Endothelial cell of umbilical vein (primary cell): ENCODE measurements at regions not wholly inside any gene's neighbourhood (a gene's known extent, or its start where the extent isn't known, plus 50 kb on each side); places are given as distances from the start of the nearest gene placed in this dataset.

ENCODE experiments used
- BruUV-seq: library from RNA; stranded (reverse); fragments of 400-500 nt; replicated peaks from 2 replicates; lab custom pipeline; 2021; lab: Mats Ljungman, UMichigan
- CTCF ChIA-PET: fragments of 300-600, 350-600 bp; sonication (Branson Sonifier 250); formaldehyde crosslinking; loops from one replicate; lab custom pipeline; 2021; ENCODE audit warnings: antibody characterized with exemption, inconsistent platforms; lab: Charles Lee
- POLR2A ChIA-PET: fragments of 300-600, 350-600 bp; sonication (Branson Sonifier 250); formaldehyde crosslinking; loops from one replicate; lab custom pipeline; 2021; ENCODE audit warnings: antibody characterized with exemption, inconsistent platforms; lab: Charles Lee
- DNase-seq: peaks from one replicate; pipeline ENCODE4 v3.0.0-alpha.2; 2011; ENCODE audit warnings: low read depth, low spot score
- FAIRE-seq: peaks from 2 replicates; lab custom pipeline; 2011; peaks lifted over from hg19 to GRCh38; lab: Jason Lieb, UNC
- H2AFZ ChIP-seq: 2 replicates; pipeline ENCODE4 v1.6.0; 2012; ENCODE audit warnings: low read depth, low read length, control low read depth, inconsistent platforms
- H3K27ac ChIP-seq: 2 replicates; pipeline ENCODE4 v1.5.1; 2011; ENCODE audit warnings: low read depth, mild to moderate bottlenecking, control low read depth, low read length, moderate library complexity; ENCODE audit not compliant: insufficient read depth
- H3K27me3 ChIP-seq, 2 experiments: 2 replicates each; pipeline versions ENCODE4 v1.6.0 to v1.6.1; 2011; ENCODE audit warnings: low read length in 2 of 2, mixed read lengths in 1 of 2; ENCODE audit not compliant: control insufficient read depth in 2 of 2, insufficient read depth in 2 of 2
- H3K36me3 ChIP-seq, 2 experiments: 2 replicates in 1 of 2; 3 replicates in 1 of 2; pipeline ENCODE4 v1.5.1; 2011; ENCODE audit warnings: low read length in 2 of 2, mild to moderate bottlenecking in 1 of 2, moderate library complexity in 1 of 2; ENCODE audit not compliant: control insufficient read depth in 2 of 2, insufficient read depth in 2 of 2; ENCODE audit errors: extremely low read depth in 1 of 2
- H3K4me1 ChIP-seq: 3 replicates; pipeline ENCODE4 v1.5.1; 2011; ENCODE audit warnings: mild to moderate bottlenecking, low read length; ENCODE audit not compliant: control insufficient read depth, insufficient read depth; ENCODE audit errors: extremely low read depth
- H3K4me2 ChIP-seq: 2 replicates; pipeline ENCODE4 v1.6.1; 2011; ENCODE audit warnings: low read length, control low read depth, mixed read lengths; ENCODE audit not compliant: insufficient read depth
- H3K4me3 ChIP-seq, 3 experiments: fragments of 200-600 bp in 1 of 3; sonication (generic), shearing (Covaris generic) in 1 of 3; replicated peaks in 1 of 3; 2 replicates each; pipeline ENCODE4 v1.5.1; 2011 to 2016; ENCODE audit warnings: control low read depth in 3 of 3, low read length in 3 of 3, mild to moderate bottlenecking in 2 of 3, inconsistent platforms in 1 of 3, low read depth in 1 of 3, moderate library complexity in 1 of 3; ENCODE audit not compliant: insufficient read depth in 1 of 3
- H3K79me2 ChIP-seq: 2 replicates; pipeline ENCODE4 v1.6.0; 2012; ENCODE audit warnings: low read length, inconsistent platforms; ENCODE audit not compliant: control insufficient read depth, insufficient read depth
- H3K9ac ChIP-seq: replicated peaks from 2 replicates; pipeline ENCODE3; 2011; ENCODE audit warnings: low read length, control low read depth; ENCODE audit not compliant: insufficient read depth; ENCODE audit errors: extremely low read depth
- H3K9me1 ChIP-seq: replicated peaks from 3 replicates; pipeline ENCODE4 v1.6.0; 2011; ENCODE audit warnings: mild to moderate bottlenecking, low read length; ENCODE audit not compliant: control insufficient read depth, insufficient read depth; ENCODE audit errors: extremely low read depth
- H3K9me3 ChIP-seq: replicated peaks from 2 replicates; pipeline ENCODE4 v1.5.1; 2012; ENCODE audit warnings: low read length, inconsistent platforms; ENCODE audit not compliant: control insufficient read depth, insufficient read depth
- H4K20me1 ChIP-seq: replicated peaks from 2 replicates; pipeline ENCODE3; 2011; ENCODE audit warnings: mild to moderate bottlenecking, low read length; ENCODE audit not compliant: control insufficient read depth, insufficient read depth; ENCODE audit errors: extremely low read depth
- EZH2 ChIP-seq: IDR thresholded peaks from 2 replicates; pipeline ENCODE4 v1.6.1; 2012; ENCODE audit warnings: borderline replicate concordance, low read depth, mild to moderate bottlenecking, moderate library complexity, low read length, inconsistent platforms; ENCODE audit not compliant: severe bottlenecking
- FOS ChIP-seq: IDR thresholded peaks from 2 replicates; pipeline ENCODE4 v1.6.1; 2011; ENCODE audit warnings: mild to moderate bottlenecking, low read length, moderate library complexity, borderline replicate concordance; ENCODE audit not compliant: insufficient read depth
- GATA2 ChIP-seq: IDR thresholded peaks from 2 replicates; pipeline ENCODE4 v1.7.0; 2011; ENCODE audit warnings: low read depth, mild to moderate bottlenecking, moderate library complexity, mixed read lengths, low read length; ENCODE audit not compliant: insufficient read length, insufficient read depth
- JUN ChIP-seq: IDR thresholded peaks from 2 replicates; pipeline ENCODE4 v1.6.1; 2011; ENCODE audit warnings: borderline replicate concordance, low read depth; ENCODE audit not compliant: insufficient read length, insufficient read depth
- MYC ChIP-seq: IDR thresholded peaks from one replicate; pipeline ENCODE4 v1.6.1; 2011; ENCODE audit warnings: mild to moderate bottlenecking, low read depth, low read length
- POLR2A ChIP-seq: IDR thresholded peaks from 2 replicates; pipeline ENCODE4 v1.6.1; 2012; ENCODE audit warnings: low read depth, mild to moderate bottlenecking, control low read depth, low read length
- POLR2AphosphoS5 ChIP-seq: IDR thresholded peaks from 2 replicates; pipeline ENCODE4 v1.6.1; 2012; ENCODE audit warnings: low read depth, mild to moderate bottlenecking, control low read depth, low read length, moderate library complexity; ENCODE audit not compliant: insufficient read depth
- dilution Hi-C: fragments of 300-500 bp; cut with MboI; formaldehyde crosslinking; loops from one replicate; pipeline ENCODE4 v1.15.0; 2019; ENCODE audit warnings: low sequenced_read_pairs; ENCODE audit not compliant: extremely low pct_ligation_motif_present
- intact Hi-C: fragments of 100-400 bp; cut with micrococcal nuclease; formaldehyde crosslinking; loops from one replicate; pipeline ENCODE4 v1.10.0; 2022
- TF ChIP-seq, protein P1 (sequence below), 2 donors: IDR thresholded peaks; 1 replicate in 1 of 2; 2 replicates in 1 of 2; pipeline ENCODE4 v1.5.1; 2011; ENCODE audit warnings: low read length in 2 of 2, mild to moderate bottlenecking in 2 of 2, moderate library complexity in 2 of 2, control low read depth in 1 of 2, inconsistent platforms in 1 of 2, low read depth in 1 of 2; ENCODE audit not compliant: insufficient read depth in 1 of 2; ENCODE audit errors: extremely low read depth in 1 of 2
- TF ChIP-seq, protein P2 (sequence below): IDR thresholded peaks from 2 replicates; pipeline ENCODE4 v1.6.1; 2011; ENCODE audit not compliant: insufficient read depth, insufficient read length

DNA sequence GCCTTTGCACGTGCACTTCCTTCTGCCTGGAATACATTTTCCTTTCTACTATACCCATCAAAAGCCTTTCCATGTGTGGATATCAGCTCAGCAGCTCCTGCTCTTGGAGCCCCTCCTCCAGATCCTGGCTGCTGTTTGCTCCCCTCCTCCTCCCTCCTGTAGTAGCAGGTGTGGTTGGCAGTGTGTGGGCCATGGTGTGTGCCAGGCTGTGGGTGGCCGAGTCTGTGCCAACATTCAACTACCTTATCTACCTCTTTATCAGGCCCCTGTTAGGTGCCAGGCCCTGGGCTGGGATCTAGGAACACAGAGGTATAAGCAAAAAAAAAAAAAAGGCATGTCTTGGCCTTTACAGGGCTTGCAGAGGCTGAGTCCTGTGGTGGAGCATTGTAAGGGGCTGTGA lies 180.6 kb upstream of the JUN start:
- dilution Hi-C loops (no loop called here), intact Hi-C loops (no loop called here)
- Histone ChIP-seq H3K9me3 (no peaks in the 10 kb centered on the region), H3K79me2 (no peaks in the 10 kb centered on the region), H3K4me1 (no peaks in the 10 kb centered on the region), H3K27me3 (no peaks in the 10 kb centered on the region), H4K20me1 (no peaks in the 10 kb centered on the region), H3K9me1 (no peaks in the 10 kb centered on the region), H2AFZ (no peak overlapping the region), H3K27ac (no peak overlapping the region), H3K4me3 (no peak overlapping the region), H3K4me2 (no peak overlapping the region), H3K9ac (no peak overlapping the region), H3K36me3 (no peaks in the 10 kb centered on the region)
- POLR2A ChIA-PET: no interaction called here
- FAIRE-seq (no peak), DNase-seq (no peak)
- TF ChIP-seq, protein P1, sequence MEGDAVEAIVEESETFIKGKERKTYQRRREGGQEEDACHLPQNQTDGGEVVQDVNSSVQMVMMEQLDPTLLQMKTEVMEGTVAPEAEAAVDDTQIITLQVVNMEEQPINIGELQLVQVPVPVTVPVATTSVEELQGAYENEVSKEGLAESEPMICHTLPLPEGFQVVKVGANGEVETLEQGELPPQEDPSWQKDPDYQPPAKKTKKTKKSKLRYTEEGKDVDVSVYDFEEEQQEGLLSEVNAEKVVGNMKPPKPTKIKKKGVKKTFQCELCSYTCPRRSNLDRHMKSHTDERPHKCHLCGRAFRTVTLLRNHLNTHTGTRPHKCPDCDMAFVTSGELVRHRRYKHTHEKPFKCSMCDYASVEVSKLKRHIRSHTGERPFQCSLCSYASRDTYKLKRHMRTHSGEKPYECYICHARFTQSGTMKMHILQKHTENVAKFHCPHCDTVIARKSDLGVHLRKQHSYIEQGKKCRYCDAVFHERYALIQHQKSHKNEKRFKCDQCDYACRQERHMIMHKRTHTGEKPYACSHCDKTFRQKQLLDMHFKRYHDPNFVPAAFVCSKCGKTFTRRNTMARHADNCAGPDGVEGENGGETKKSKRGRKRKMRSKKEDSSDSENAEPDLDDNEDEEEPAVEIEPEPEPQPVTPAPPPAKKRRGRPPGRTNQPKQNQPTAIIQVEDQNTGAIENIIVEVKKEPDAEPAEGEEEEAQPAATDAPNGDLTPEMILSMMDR (IDR thresholded peaks at IDR 0.05; ENCODE audit: extremely low read depth in 1 of 2, insufficient read depth in 1 of 2, low read depth in 1 of 2, low read length in 2 of 2): no peak
- TF ChIP-seq JUN (no peak), EZH2 (no peak), MYC (no peak), GATA2 (no peak), POLR2AphosphoS5 (no peak), FOS (no peak), POLR2A (no peak)
- TF ChIP-seq, protein P2, sequence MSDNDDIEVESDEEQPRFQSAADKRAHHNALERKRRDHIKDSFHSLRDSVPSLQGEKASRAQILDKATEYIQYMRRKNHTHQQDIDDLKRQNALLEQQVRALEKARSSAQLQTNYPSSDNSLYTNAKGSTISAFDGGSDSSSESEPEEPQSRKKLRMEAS: no peak
- CTCF ChIA-PET: no interaction called here
- BruUV-seq: no TSS peak
